ENCODE measurements at regions not wholly inside any gene's neighbourhood (a gene's known extent, or its start where the extent isn't known, plus 50 kb on each side); places are given as distances from the start of the nearest gene placed in this dataset.

GRCh38 chr12:67524861-67525616, 123.5 kb upstream of the DYRK2 start:
- TF ChIP-seq ZNF274 (IDR thresholded peaks at IDR 0.05; ENCODE audit: insufficient read depth, insufficient read length), result no peak
- TF ChIP-seq, protein P1, sequence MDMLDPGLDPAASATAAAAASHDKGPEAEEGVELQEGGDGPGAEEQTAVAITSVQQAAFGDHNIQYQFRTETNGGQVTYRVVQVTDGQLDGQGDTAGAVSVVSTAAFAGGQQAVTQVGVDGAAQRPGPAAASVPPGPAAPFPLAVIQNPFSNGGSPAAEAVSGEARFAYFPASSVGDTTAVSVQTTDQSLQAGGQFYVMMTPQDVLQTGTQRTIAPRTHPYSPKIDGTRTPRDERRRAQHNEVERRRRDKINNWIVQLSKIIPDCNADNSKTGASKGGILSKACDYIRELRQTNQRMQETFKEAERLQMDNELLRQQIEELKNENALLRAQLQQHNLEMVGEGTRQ (IDR thresholded peaks at IDR 0.05; ENCODE audit: borderline replicate concordance, low read depth, low read length), result no peak

All from GM12878 (cell line).